CD4-positive, alpha-beta T cell (primary cell): ENCODE measurements at regions not wholly inside any gene's neighbourhood (a gene's known extent, or its start where the extent isn't known, plus 50 kb on each side); places are given as distances from the start of the nearest gene placed in this dataset.

Experiments used
- ATAC-seq: fragments of 200-7000 bp; cut with Tn5 transposase; one replicate; pipeline ENCODE4 v1.10.0; 2022; ENCODE audit warnings: mild to moderate bottlenecking; ENCODE audit not compliant: poor library complexity
- CTCF ChIA-PET: fragments of 350-600 bp; sonication (Branson Sonifier 250); formaldehyde crosslinking; loops from one replicate; lab custom pipeline; 2021; ENCODE audit warnings: antibody characterized with exemption, inconsistent platforms; lab: Charles Lee
- POLR2A ChIA-PET: fragments of 350-600 bp; sonication (Branson Sonifier 250); formaldehyde crosslinking; loops from one replicate; lab custom pipeline; 2021; ENCODE audit warnings: antibody characterized with exemption, inconsistent platforms; lab: Charles Lee
- DNase-seq, 14 experiments: peaks; one replicate each; pipeline ENCODE4 v3.0.0-alpha.2; 2013 to 2020; ENCODE audit warnings: mixed read lengths in 2 of 14
- H3K27ac ChIP-seq, 2 donors: one replicate each; pipeline versions ENCODE4 v1.5.1 to v1.7.0; 2013; ENCODE audit warnings: low read length in 2 of 2, low read depth in 1 of 2, mild to moderate bottlenecking in 1 of 2
- H3K27me3 ChIP-seq, 2 experiments: 1 replicate in 1 of 2; 2 replicates in 1 of 2; pipeline versions ENCODE4 v1.6.1 to v1.7.0; 2013; ENCODE audit warnings: low read length in 2 of 2, control low read depth in 1 of 2, mild to moderate bottlenecking in 1 of 2, moderate library complexity in 1 of 2; ENCODE audit not compliant: insufficient read depth in 2 of 2, control insufficient read depth in 1 of 2
- H3K36me3 ChIP-seq: one replicate; pipeline ENCODE4 v1.6.1; 2013; ENCODE audit warnings: low read length, control low read depth; ENCODE audit not compliant: insufficient read depth
- H3K4me1 ChIP-seq: one replicate; pipeline ENCODE4 v1.6.1; 2013; ENCODE audit warnings: low read length, control low read depth; ENCODE audit not compliant: insufficient read depth
- H3K4me3 ChIP-seq: one replicate; pipeline ENCODE4 v1.5.1; 2013; ENCODE audit warnings: mild to moderate bottlenecking, low read length, moderate library complexity
- H3K9me3 ChIP-seq, 2 experiments: 1 replicate in 1 of 2; 2 replicates in 1 of 2; pipeline versions ENCODE4 v1.6.1 to v1.7.0; 2013; ENCODE audit warnings: low read length in 2 of 2, mild to moderate bottlenecking in 2 of 2, control low read depth in 1 of 2, moderate library complexity in 1 of 2; ENCODE audit not compliant: control insufficient read depth in 1 of 2, insufficient read depth in 1 of 2
- H3K27ac Mint-ChIP-seq: one replicate; pipeline ENCODE4 v1.8.0; 2020; ENCODE audit warnings: mixed read lengths
- H3K27me3 Mint-ChIP-seq: one replicate; pipeline ENCODE4 v1.8.0; 2021; ENCODE audit warnings: mixed read lengths
- H3K36me3 Mint-ChIP-seq: one replicate; pipeline ENCODE4 v1.8.0; 2021; ENCODE audit warnings: low read depth, mixed read lengths
- H3K4me1 Mint-ChIP-seq: one replicate; pipeline ENCODE4 v1.8.0; 2021; ENCODE audit warnings: low read depth, mixed read lengths
- H3K4me3 Mint-ChIP-seq: one replicate; pipeline ENCODE4 v1.8.0; 2020; ENCODE audit warnings: mild to moderate bottlenecking, mixed read lengths
- H3K9me3 Mint-ChIP-seq: one replicate; pipeline ENCODE4 v1.8.0; 2020; ENCODE audit warnings: mixed read lengths
- intact Hi-C, 2 experiments: fragments of 100-400 bp; cut with DNase I in 1 of 2; cut with micrococcal nuclease in 1 of 2; formaldehyde crosslinking; loops; one replicate each; pipeline versions ENCODE4 v1.15.1 to v1.9.0; 2023 to 2025; cut with DNase I, micrococcal nuclease
- TF ChIP-seq, protein P1 (sequence below): fragments of 200-600 bp; IDR thresholded peaks from one replicate; pipeline ENCODE4 v1.8.0; 2022; ENCODE audit warnings: antibody characterized with exemption, mild to moderate bottlenecking

DNA sequence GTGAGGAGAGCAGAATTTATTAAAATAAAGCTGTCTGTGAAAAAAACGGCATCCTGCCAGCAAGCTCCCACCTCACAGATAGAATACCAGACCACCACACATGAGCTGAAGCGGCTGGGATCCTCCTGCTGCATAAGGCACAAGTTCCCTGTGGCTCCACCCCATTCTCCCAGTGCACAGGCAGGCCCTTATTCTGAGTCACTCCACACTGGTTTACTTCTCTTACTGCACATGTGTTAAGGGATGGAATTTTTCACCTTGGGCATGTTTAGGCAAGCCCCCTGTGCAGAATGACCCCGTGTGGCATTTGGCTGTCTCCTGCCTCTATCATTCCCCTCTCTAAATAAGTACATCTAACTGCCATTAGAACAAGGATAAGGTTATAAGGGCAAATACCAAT is 115.0 kb upstream of the ELAVL2 start:
- TF ChIP-seq, protein P1, sequence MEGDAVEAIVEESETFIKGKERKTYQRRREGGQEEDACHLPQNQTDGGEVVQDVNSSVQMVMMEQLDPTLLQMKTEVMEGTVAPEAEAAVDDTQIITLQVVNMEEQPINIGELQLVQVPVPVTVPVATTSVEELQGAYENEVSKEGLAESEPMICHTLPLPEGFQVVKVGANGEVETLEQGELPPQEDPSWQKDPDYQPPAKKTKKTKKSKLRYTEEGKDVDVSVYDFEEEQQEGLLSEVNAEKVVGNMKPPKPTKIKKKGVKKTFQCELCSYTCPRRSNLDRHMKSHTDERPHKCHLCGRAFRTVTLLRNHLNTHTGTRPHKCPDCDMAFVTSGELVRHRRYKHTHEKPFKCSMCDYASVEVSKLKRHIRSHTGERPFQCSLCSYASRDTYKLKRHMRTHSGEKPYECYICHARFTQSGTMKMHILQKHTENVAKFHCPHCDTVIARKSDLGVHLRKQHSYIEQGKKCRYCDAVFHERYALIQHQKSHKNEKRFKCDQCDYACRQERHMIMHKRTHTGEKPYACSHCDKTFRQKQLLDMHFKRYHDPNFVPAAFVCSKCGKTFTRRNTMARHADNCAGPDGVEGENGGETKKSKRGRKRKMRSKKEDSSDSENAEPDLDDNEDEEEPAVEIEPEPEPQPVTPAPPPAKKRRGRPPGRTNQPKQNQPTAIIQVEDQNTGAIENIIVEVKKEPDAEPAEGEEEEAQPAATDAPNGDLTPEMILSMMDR, result no peak
- Histone ChIP-seq H3K27me3 (no peaks in the 10 kb centered on the region), H3K9me3 (peaks cover 8 to 22% of the 10 kb centered on the region in 2 experiments), H3K27ac (no peak overlapping the region), H3K4me3 (no peak overlapping the region), H3K4me1 (no peaks in the 10 kb centered on the region), H3K36me3 (no peaks in the 10 kb centered on the region)
- POLR2A ChIA-PET, result no interaction called here
- CTCF ChIA-PET, result no interaction called here
- Mint-ChIP-seq H3K4me1 (no peaks in the 10 kb centered on the region), H3K9me3 (peaks cover 6% of the 10 kb centered on the region), H3K27ac (no peak overlapping the region), H3K27me3 (no peaks in the 10 kb centered on the region), H3K4me3 (no peak overlapping the region), H3K36me3 (no peaks in the 10 kb centered on the region)
- DNase-seq, result no peak
- intact Hi-C loops, result loop anchor here in 1 of 2 experiments (10.0 kb wide), 1 partner anchor 1914 kb away; no protein-coding TSS in a partner anchor
- ATAC-seq, result no peak

DNA sequence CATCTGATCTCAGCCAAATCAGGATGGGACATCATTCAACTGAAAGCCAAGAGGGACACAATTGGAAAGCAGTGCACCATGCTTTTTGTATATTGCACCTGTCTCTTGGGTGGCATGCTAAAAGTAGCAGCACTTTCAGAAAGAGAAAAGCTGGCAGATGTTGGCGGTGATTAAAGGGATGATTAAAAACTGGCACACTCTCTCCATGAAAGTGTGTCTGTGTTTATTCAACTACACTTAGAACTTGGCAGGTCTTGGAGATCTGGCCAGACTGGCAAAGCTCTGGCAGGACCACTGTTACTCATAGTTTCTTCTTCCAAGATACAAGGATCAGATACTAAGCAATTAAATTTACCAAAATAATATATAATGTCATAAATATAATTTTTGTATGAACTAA is 112.9 kb upstream of the ELAVL2 start:
- H3K36me3 Mint-ChIP-seq, result no peaks in the 10 kb centered on the region
- H3K27ac Mint-ChIP-seq, result no peak overlapping the region
- ATAC-seq (no peak), DNase-seq (no peak)
- CTCF ChIA-PET, result no interaction called here
- peaks cover 4 to 8% of the 10 kb centered on the region in 2 experiments for H3K9me3 ChIP-seq
- intact Hi-C loops, result no loop called here
- peaks cover 7% of the 10 kb centered on the region for H3K9me3 Mint-ChIP-seq
- H3K27ac ChIP-seq, result no peak overlapping the region
- H3K4me1 Mint-ChIP-seq, result no peaks in the 10 kb centered on the region
- H3K36me3 ChIP-seq, result no peaks in the 10 kb centered on the region
- POLR2A ChIA-PET, result no interaction called here
- H3K27me3 ChIP-seq, result no peaks in the 10 kb centered on the region
- no peaks in the 10 kb centered on the region for H3K27me3 Mint-ChIP-seq
- H3K4me3 Mint-ChIP-seq, result no peak overlapping the region
- no peak overlapping the region for H3K4me3 ChIP-seq
- H3K4me1 ChIP-seq, result no peaks in the 10 kb centered on the region
- TF ChIP-seq, protein P1, result no peak

- Mint-ChIP-seq H3K9me3 (peaks cover 4% of the 10 kb centered on the region), H3K27me3 (no peaks in the 10 kb centered on the region), H3K4me3 (no peak overlapping the region), H3K36me3 (no peaks in the 10 kb centered on the region), H3K4me1 (no peaks in the 10 kb centered on the region), H3K27ac (no peak overlapping the region)
- ChIA-PET CTCF (no interaction called here), POLR2A (no interaction called here)
- DNase-seq (no peak), ATAC-seq (no peak)
- H3K4me3 ChIP-seq, result no peak overlapping the region
- no peaks in the 10 kb centered on the region for H3K27me3 ChIP-seq
- H3K36me3 ChIP-seq, result no peaks in the 10 kb centered on the region
- TF ChIP-seq, protein P1, result no peak
- H3K4me1 ChIP-seq, result no peaks in the 10 kb centered on the region
- H3K27ac ChIP-seq, result no peak overlapping the region
- intact Hi-C loops, result no loop called here
- H3K9me3 ChIP-seq, result no peaks in the 10 kb centered on the region
Observed at GRCh38 chr9:23934291-23934906, 108.4 kb upstream of the ELAVL2 start.
